ENCODE measurements at regions not wholly inside any gene's neighbourhood (a gene's known extent, or its start where the extent isn't known, plus 50 kb on each side); places are given as distances from the start of the nearest gene placed in this dataset.

DNA sequence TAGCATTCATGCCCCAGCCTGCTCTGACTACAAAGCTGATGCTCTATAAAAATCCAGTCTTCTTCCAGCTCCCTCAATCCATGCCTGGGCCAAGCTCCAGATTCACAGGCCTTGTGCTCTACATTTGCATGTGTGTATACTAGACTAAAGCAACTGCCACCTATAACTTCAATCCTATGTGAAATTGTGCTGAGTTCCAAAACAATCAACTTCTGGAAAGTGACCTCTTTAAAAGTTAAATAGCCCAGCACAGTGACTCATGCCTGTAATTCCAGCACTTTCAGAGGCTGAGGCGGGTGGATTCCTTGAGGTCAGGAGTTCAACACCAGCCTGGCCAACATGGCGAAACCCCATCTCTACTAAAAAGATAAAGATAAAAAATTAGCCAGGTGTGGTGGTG, 114.3 kb upstream of the ZC3H12C start:
- TF ChIP-seq, protein P1, sequence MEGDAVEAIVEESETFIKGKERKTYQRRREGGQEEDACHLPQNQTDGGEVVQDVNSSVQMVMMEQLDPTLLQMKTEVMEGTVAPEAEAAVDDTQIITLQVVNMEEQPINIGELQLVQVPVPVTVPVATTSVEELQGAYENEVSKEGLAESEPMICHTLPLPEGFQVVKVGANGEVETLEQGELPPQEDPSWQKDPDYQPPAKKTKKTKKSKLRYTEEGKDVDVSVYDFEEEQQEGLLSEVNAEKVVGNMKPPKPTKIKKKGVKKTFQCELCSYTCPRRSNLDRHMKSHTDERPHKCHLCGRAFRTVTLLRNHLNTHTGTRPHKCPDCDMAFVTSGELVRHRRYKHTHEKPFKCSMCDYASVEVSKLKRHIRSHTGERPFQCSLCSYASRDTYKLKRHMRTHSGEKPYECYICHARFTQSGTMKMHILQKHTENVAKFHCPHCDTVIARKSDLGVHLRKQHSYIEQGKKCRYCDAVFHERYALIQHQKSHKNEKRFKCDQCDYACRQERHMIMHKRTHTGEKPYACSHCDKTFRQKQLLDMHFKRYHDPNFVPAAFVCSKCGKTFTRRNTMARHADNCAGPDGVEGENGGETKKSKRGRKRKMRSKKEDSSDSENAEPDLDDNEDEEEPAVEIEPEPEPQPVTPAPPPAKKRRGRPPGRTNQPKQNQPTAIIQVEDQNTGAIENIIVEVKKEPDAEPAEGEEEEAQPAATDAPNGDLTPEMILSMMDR (IDR thresholded peaks at IDR 0.05; ENCODE audit: control insufficient read depth, extremely low read depth, insufficient read depth), result no peak
- no peak for DNase-seq (ENCODE audit: low read depth)

DNA sequence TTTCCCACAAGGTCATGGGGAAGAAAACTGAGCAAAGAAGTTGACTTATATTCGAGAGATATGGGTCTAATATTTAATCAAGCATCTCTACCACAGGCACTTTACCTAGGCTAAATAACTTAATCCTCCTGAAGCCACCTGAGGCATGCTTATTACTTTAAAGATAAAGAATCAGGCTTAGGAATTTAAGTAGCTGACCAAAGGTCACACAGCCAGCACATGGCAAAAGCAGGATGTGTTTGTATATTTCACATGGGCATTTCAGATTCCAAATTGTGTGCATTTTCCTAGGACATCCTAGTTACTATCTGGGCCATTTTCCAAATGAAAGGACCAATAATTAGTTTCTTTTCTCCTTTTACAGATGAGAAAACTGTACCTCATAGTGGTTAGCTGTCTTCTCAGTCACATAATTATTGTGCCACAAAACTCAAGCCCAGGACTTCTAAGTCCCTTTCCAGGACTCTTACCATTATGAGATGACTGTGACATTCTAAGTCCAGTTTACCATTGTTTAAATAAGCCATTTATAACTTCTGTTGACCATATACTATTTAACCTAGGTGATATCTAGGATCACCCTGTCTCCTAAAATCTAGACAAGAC, 112.1 kb upstream of the ZC3H12C start:
- H3K4me3 ChIP-seq (ENCODE audit: low read depth, low read length), result no peak overlapping the region
- no peak for DNase-seq (ENCODE audit: low read depth)
- TF ChIP-seq, protein P1 (IDR thresholded peaks at IDR 0.05; ENCODE audit: control insufficient read depth, extremely low read depth, insufficient read depth), result no peak

More for the DNA sequence above, 114.3 kb upstream of the ZC3H12C start:
- H3K4me3 ChIP-seq (ENCODE audit: low read depth, low read length), result no peak overlapping the region

DNA sequence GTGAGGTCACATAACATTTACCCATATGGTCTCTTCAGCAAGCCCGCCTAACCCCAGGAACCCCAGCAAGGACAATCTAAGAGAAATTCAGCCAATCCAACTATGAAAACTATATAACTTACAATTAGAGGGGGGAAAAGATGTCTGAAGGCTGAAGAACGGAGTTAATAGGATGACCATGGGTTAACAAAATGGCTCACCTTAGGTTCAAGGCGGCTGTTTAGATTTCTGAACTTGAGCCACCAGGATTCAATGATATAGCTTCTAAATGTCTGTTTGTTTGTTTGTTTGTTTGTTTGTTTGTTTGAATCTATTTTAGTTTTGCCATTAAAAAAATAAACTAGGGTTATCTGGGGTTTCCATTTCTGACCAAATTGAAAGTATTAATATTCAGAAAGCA, 109.8 kb upstream of the ZC3H12C start:
- TF ChIP-seq, protein P1 (IDR thresholded peaks at IDR 0.05; ENCODE audit: control insufficient read depth, extremely low read depth, insufficient read depth), result no peak

DNA sequence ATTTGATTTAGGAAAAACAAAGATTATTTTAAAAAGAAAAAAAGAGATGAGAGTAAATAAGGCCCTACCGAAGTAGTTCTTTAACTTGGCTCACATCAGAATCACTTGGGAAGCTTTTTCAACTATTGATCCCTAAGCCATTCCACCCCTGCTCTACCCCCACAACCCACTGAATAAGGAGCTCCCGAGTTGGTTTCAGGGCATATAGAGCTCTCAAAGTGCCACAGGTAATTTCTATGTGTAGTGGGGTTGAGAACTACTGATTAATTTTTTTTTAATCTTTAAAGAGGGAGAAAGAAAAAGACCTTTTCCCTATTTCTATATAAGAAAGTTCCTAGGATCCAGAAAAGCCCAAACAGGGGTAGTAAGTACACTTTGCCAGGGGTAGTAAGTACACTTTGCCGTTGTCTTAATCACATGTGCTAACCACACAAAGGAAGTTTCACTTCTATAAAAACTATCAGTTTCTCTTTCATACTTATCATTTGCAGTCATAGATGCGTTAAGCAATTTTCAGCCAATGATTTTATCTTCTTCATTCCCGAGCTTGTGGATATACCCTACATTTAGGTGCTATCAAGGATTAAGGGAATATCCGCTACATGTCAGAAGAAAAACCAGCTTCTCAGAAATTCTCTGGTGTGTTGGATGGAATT, 108.4 kb upstream of the ZC3H12C start:
- no peak for DNase-seq (ENCODE audit: low read depth)
- no peak overlapping the region for H3K4me3 ChIP-seq (ENCODE audit: low read depth, low read length)
- TF ChIP-seq, protein P1 (IDR thresholded peaks at IDR 0.05; ENCODE audit: control insufficient read depth, extremely low read depth, insufficient read depth), result no peak

More for the DNA sequence above, 109.8 kb upstream of the ZC3H12C start:
- H3K4me3 ChIP-seq (ENCODE audit: low read depth, low read length), result no peak overlapping the region
- no peak for DNase-seq (ENCODE audit: low read depth)

DNA sequence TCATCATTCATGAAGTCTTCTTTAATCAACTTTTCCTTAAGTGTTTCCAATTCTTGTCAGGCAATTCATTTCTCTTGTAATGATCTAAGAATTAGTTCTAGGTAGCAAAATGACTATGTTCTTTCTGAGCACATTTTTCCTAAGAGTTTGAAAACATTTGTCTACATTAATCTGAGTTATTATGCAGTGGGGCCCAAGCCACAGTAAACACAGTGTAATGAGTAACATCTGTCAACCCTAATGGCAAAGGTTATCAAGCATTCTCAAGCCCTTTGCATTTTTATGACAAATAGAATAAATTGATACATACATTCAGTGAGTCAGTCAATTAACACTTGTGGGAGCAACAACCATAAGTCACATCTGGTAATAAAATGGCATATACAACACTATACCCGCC, 106.7 kb upstream of the ZC3H12C start:
- TF ChIP-seq, protein P1 (IDR thresholded peaks at IDR 0.05; ENCODE audit: control insufficient read depth, extremely low read depth, insufficient read depth), result no peak
- DNase-seq (ENCODE audit: low read depth), result no peak
- no peak overlapping the region for H3K4me3 ChIP-seq (ENCODE audit: low read depth, low read length)

DNA sequence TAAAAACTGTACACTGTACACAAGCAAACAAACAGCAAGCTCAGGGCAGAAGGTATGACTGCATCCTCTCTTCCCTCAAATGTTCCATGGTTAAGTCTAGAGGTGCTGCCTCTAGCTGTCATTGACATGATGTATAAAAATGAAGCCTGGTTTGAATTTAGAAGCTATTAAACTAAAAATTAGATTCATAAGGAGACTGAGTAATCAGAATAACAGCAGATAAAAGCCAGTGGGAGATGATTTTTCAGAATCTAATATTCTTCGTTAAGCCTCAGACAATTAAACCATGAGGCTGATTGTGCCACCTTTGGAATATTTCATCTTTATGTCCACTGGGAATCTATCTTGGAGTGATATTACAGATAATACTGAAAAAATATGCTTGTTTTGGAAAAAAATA, 101.4 kb upstream of the ZC3H12C start:
- TF ChIP-seq, protein P1 (IDR thresholded peaks at IDR 0.05; ENCODE audit: control insufficient read depth, extremely low read depth, insufficient read depth), result no peak
- H3K4me3 ChIP-seq (ENCODE audit: low read depth, low read length), result no peak overlapping the region
- no peak for DNase-seq (ENCODE audit: low read depth)

DNA sequence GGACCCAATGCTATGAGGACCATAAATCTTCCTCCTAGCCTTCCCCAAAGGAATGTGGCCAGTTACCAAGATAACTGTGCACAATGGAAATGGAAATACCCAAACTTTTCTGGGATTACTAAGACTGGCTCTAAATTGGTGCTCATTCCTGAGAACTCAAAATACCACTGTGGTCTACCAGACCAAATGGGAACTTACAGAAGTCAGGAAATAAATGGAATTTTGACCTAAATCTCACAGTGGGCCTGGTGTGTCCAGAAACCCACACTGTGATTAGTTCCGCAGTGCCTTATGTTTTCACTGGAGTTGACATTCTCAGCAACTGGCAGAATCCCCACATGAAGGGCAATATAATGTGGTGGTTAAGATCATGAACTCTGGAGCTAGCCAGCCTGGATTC, 99.4 kb upstream of the ZC3H12C start:
- no peak for DNase-seq (ENCODE audit: low read depth)
- TF ChIP-seq, protein P1 (IDR thresholded peaks at IDR 0.05; ENCODE audit: control insufficient read depth, extremely low read depth, insufficient read depth), result no peak
- H3K4me3 ChIP-seq (ENCODE audit: low read depth, low read length), result no peak overlapping the region
